ENCODE measurements at regions not wholly inside any gene's neighbourhood (a gene's known extent, or its start where the extent isn't known, plus 50 kb on each side); places are given as distances from the start of the nearest gene placed in this dataset.

- Histone ChIP-seq H3K4me1 (no peaks in the 10 kb centered on the region), H3K27me3 (no peaks in the 10 kb centered on the region), H3K27ac (replicated peaks in 1 of 4) (no peak overlapping the region), H3K36me3 (no peaks in the 10 kb centered on the region), H3K9me3 (no peaks in the 10 kb centered on the region), H3K4me3 (no peak overlapping the region)
- DNase-seq (ENCODE audit: extremely low spot score): no peak
- WGBS: 90% methylated on average over 3 of the region's 3 CpGs
- intact Hi-C loops (cut with DNase I): no loop called here
- no peak for TF ChIP-seq CTCF (IDR thresholded peaks at IDR 0.05)
- TF ChIP-seq POLR2A (IDR thresholded peaks at IDR 0.05; ENCODE audit: low read depth): no peak
- no peak for TF ChIP-seq POLR2AphosphoS5 (IDR thresholded peaks at IDR 0.05)
- TF ChIP-seq EP300 (IDR thresholded peaks at IDR 0.05): no peak
Measured at GRCh38 chr5:82839881-82840280, 237.3 kb downstream of the TMEM167A start.

- Histone ChIP-seq H3K4me3 (no peak overlapping the region), H3K36me3 (no peaks in the 10 kb centered on the region), H3K27me3 (no peaks in the 10 kb centered on the region), H3K4me1 (no peaks in the 10 kb centered on the region), H3K9me3 (no peaks in the 10 kb centered on the region), H3K27ac (replicated peaks in 1 of 4) (no peak overlapping the region)
- intact Hi-C loops (cut with DNase I): no loop called here
- DNase-seq (ENCODE audit: extremely low spot score): no peak
- no peak for TF ChIP-seq POLR2A (IDR thresholded peaks at IDR 0.05; ENCODE audit: low read depth)
- no peak for TF ChIP-seq POLR2AphosphoS5 (IDR thresholded peaks at IDR 0.05)
- no peak for TF ChIP-seq CTCF (IDR thresholded peaks at IDR 0.05)
- no peak for TF ChIP-seq EP300 (IDR thresholded peaks at IDR 0.05)
Measured at GRCh38 chr5:82835488-82835887, 241.7 kb downstream of the TMEM167A start.

- TF ChIP-seq CTCF (IDR thresholded peaks at IDR 0.05) (no peak), POLR2A (IDR thresholded peaks at IDR 0.05; ENCODE audit: low read depth) (no peak), POLR2AphosphoS5 (IDR thresholded peaks at IDR 0.05) (no peak), EP300 (IDR thresholded peaks at IDR 0.05) (no peak)
- DNase-seq (ENCODE audit: extremely low spot score): no peak
- no peaks in the 10 kb centered on the region for H3K9me3 ChIP-seq
- H3K27me3 ChIP-seq: no peaks in the 10 kb centered on the region
- H3K27ac ChIP-seq (replicated peaks in 1 of 4): no peak overlapping the region
- no peaks in the 10 kb centered on the region for H3K4me1 ChIP-seq
- intact Hi-C loops (cut with DNase I): no loop called here
- no peaks in the 10 kb centered on the region for H3K36me3 ChIP-seq
- no peak overlapping the region for H3K4me3 ChIP-seq
Measured at GRCh38 chr5:82834151-82834550, 243.0 kb downstream of the TMEM167A start.

- H3K27ac ChIP-seq (replicated peaks in 1 of 4): no peak overlapping the region
- DNase-seq (ENCODE audit: extremely low spot score): no peak
- WGBS: 93% methylated on average over 3 of the region's 3 CpGs
- no peaks in the 10 kb centered on the region for H3K36me3 ChIP-seq
- H3K4me3 ChIP-seq: no peak overlapping the region
- intact Hi-C loops (cut with DNase I): no loop called here
- TF ChIP-seq POLR2AphosphoS5 (IDR thresholded peaks at IDR 0.05): no peak
- TF ChIP-seq EP300 (IDR thresholded peaks at IDR 0.05): no peak
- TF ChIP-seq CTCF (IDR thresholded peaks at IDR 0.05): no peak
- TF ChIP-seq POLR2A (IDR thresholded peaks at IDR 0.05; ENCODE audit: low read depth): no peak
- H3K27me3 ChIP-seq: no peaks in the 10 kb centered on the region
- H3K9me3 ChIP-seq: no peaks in the 10 kb centered on the region
- no peaks in the 10 kb centered on the region for H3K4me1 ChIP-seq
Measured at GRCh38 chr5:82833277-82833676, 243.9 kb downstream of the TMEM167A start.

GRCh38 chr5:82832445-82832844 is 244.7 kb downstream of the TMEM167A start:
- no peak overlapping the region for H3K4me3 ChIP-seq
- H3K27me3 ChIP-seq: no peaks in the 10 kb centered on the region
- WGBS: 84% methylated on average over 2 of the region's 2 CpGs
- TF ChIP-seq CTCF (IDR thresholded peaks at IDR 0.05) (no peak), POLR2A (IDR thresholded peaks at IDR 0.05; ENCODE audit: low read depth) (no peak), EP300 (IDR thresholded peaks at IDR 0.05) (no peak), POLR2AphosphoS5 (IDR thresholded peaks at IDR 0.05) (no peak)
- H3K27ac ChIP-seq (replicated peaks in 1 of 4): no peak overlapping the region
- DNase-seq (ENCODE audit: extremely low spot score): no peak
- no peaks in the 10 kb centered on the region for H3K36me3 ChIP-seq
- H3K9me3 ChIP-seq: no peaks in the 10 kb centered on the region
- H3K4me1 ChIP-seq: no peaks in the 10 kb centered on the region
- intact Hi-C loops (cut with DNase I): no loop called here
